Endothelial cell of umbilical vein (primary cell): ENCODE measurements at regions not wholly inside any gene's neighbourhood (a gene's known extent, or its start where the extent isn't known, plus 50 kb on each side); places are given as distances from the start of the nearest gene placed in this dataset.

ENCODE experiments used
- BruUV-seq: library from RNA; stranded (reverse); fragments of 400-500 nt; replicated peaks from 2 replicates; lab custom pipeline; 2021; lab: Mats Ljungman, UMichigan
- CTCF ChIA-PET: fragments of 300-600, 350-600 bp; sonication (Branson Sonifier 250); formaldehyde crosslinking; loops from one replicate; lab custom pipeline; 2021; ENCODE audit warnings: antibody characterized with exemption, inconsistent platforms; lab: Charles Lee
- POLR2A ChIA-PET: fragments of 300-600, 350-600 bp; sonication (Branson Sonifier 250); formaldehyde crosslinking; loops from one replicate; lab custom pipeline; 2021; ENCODE audit warnings: antibody characterized with exemption, inconsistent platforms; lab: Charles Lee
- DNase-seq: peaks from one replicate; pipeline ENCODE4 v3.0.0-alpha.2; 2011; ENCODE audit warnings: low read depth, low spot score
- FAIRE-seq: peaks from 2 replicates; lab custom pipeline; 2011; peaks lifted over from hg19 to GRCh38; lab: Jason Lieb, UNC
- H2AFZ ChIP-seq: 2 replicates; pipeline ENCODE4 v1.6.0; 2012; ENCODE audit warnings: low read depth, low read length, control low read depth, inconsistent platforms
- H3K27ac ChIP-seq: 2 replicates; pipeline ENCODE4 v1.5.1; 2011; ENCODE audit warnings: low read depth, mild to moderate bottlenecking, control low read depth, low read length, moderate library complexity; ENCODE audit not compliant: insufficient read depth
- H3K27me3 ChIP-seq, 2 experiments: 2 replicates each; pipeline versions ENCODE4 v1.6.0 to v1.6.1; 2011; ENCODE audit warnings: low read length in 2 of 2, mixed read lengths in 1 of 2; ENCODE audit not compliant: control insufficient read depth in 2 of 2, insufficient read depth in 2 of 2
- H3K36me3 ChIP-seq, 2 experiments: 2 replicates in 1 of 2; 3 replicates in 1 of 2; pipeline ENCODE4 v1.5.1; 2011; ENCODE audit warnings: low read length in 2 of 2, mild to moderate bottlenecking in 1 of 2, moderate library complexity in 1 of 2; ENCODE audit not compliant: control insufficient read depth in 2 of 2, insufficient read depth in 2 of 2; ENCODE audit errors: extremely low read depth in 1 of 2
- H3K4me1 ChIP-seq: 3 replicates; pipeline ENCODE4 v1.5.1; 2011; ENCODE audit warnings: mild to moderate bottlenecking, low read length; ENCODE audit not compliant: control insufficient read depth, insufficient read depth; ENCODE audit errors: extremely low read depth
- H3K4me2 ChIP-seq: 2 replicates; pipeline ENCODE4 v1.6.1; 2011; ENCODE audit warnings: low read length, control low read depth, mixed read lengths; ENCODE audit not compliant: insufficient read depth
- H3K4me3 ChIP-seq, 3 experiments: fragments of 200-600 bp in 1 of 3; sonication (generic), shearing (Covaris generic) in 1 of 3; replicated peaks in 1 of 3; 2 replicates each; pipeline ENCODE4 v1.5.1; 2011 to 2016; ENCODE audit warnings: control low read depth in 3 of 3, low read length in 3 of 3, mild to moderate bottlenecking in 2 of 3, inconsistent platforms in 1 of 3, low read depth in 1 of 3, moderate library complexity in 1 of 3; ENCODE audit not compliant: insufficient read depth in 1 of 3
- H3K79me2 ChIP-seq: 2 replicates; pipeline ENCODE4 v1.6.0; 2012; ENCODE audit warnings: low read length, inconsistent platforms; ENCODE audit not compliant: control insufficient read depth, insufficient read depth
- H3K9ac ChIP-seq: replicated peaks from 2 replicates; pipeline ENCODE3; 2011; ENCODE audit warnings: low read length, control low read depth; ENCODE audit not compliant: insufficient read depth; ENCODE audit errors: extremely low read depth
- H3K9me1 ChIP-seq: replicated peaks from 3 replicates; pipeline ENCODE4 v1.6.0; 2011; ENCODE audit warnings: mild to moderate bottlenecking, low read length; ENCODE audit not compliant: control insufficient read depth, insufficient read depth; ENCODE audit errors: extremely low read depth
- H3K9me3 ChIP-seq: replicated peaks from 2 replicates; pipeline ENCODE4 v1.5.1; 2012; ENCODE audit warnings: low read length, inconsistent platforms; ENCODE audit not compliant: control insufficient read depth, insufficient read depth
- H4K20me1 ChIP-seq: replicated peaks from 2 replicates; pipeline ENCODE3; 2011; ENCODE audit warnings: mild to moderate bottlenecking, low read length; ENCODE audit not compliant: control insufficient read depth, insufficient read depth; ENCODE audit errors: extremely low read depth
- CTCF ChIP-seq, 2 donors: IDR thresholded peaks; 1 replicate in 1 of 2; 2 replicates in 1 of 2; pipeline ENCODE4 v1.5.1; 2011; ENCODE audit warnings: low read length in 2 of 2, mild to moderate bottlenecking in 2 of 2, moderate library complexity in 2 of 2, control low read depth in 1 of 2, inconsistent platforms in 1 of 2, low read depth in 1 of 2; ENCODE audit not compliant: insufficient read depth in 1 of 2; ENCODE audit errors: extremely low read depth in 1 of 2
- EZH2 ChIP-seq: IDR thresholded peaks from 2 replicates; pipeline ENCODE4 v1.6.1; 2012; ENCODE audit warnings: borderline replicate concordance, low read depth, mild to moderate bottlenecking, moderate library complexity, low read length, inconsistent platforms; ENCODE audit not compliant: severe bottlenecking
- FOS ChIP-seq: IDR thresholded peaks from 2 replicates; pipeline ENCODE4 v1.6.1; 2011; ENCODE audit warnings: mild to moderate bottlenecking, low read length, moderate library complexity, borderline replicate concordance; ENCODE audit not compliant: insufficient read depth
- GATA2 ChIP-seq: IDR thresholded peaks from 2 replicates; pipeline ENCODE4 v1.7.0; 2011; ENCODE audit warnings: low read depth, mild to moderate bottlenecking, moderate library complexity, mixed read lengths, low read length; ENCODE audit not compliant: insufficient read length, insufficient read depth
- JUN ChIP-seq: IDR thresholded peaks from 2 replicates; pipeline ENCODE4 v1.6.1; 2011; ENCODE audit warnings: borderline replicate concordance, low read depth; ENCODE audit not compliant: insufficient read length, insufficient read depth
- MAX ChIP-seq: IDR thresholded peaks from 2 replicates; pipeline ENCODE4 v1.6.1; 2011; ENCODE audit not compliant: insufficient read depth, insufficient read length
- MYC ChIP-seq: IDR thresholded peaks from one replicate; pipeline ENCODE4 v1.6.1; 2011; ENCODE audit warnings: mild to moderate bottlenecking, low read depth, low read length
- POLR2A ChIP-seq: IDR thresholded peaks from 2 replicates; pipeline ENCODE4 v1.6.1; 2012; ENCODE audit warnings: low read depth, mild to moderate bottlenecking, control low read depth, low read length
- POLR2AphosphoS5 ChIP-seq: IDR thresholded peaks from 2 replicates; pipeline ENCODE4 v1.6.1; 2012; ENCODE audit warnings: low read depth, mild to moderate bottlenecking, control low read depth, low read length, moderate library complexity; ENCODE audit not compliant: insufficient read depth
- dilution Hi-C: fragments of 300-500 bp; cut with MboI; formaldehyde crosslinking; loops from one replicate; pipeline ENCODE4 v1.15.0; 2019; ENCODE audit warnings: low sequenced_read_pairs; ENCODE audit not compliant: extremely low pct_ligation_motif_present
- intact Hi-C: fragments of 100-400 bp; cut with micrococcal nuclease; formaldehyde crosslinking; loops from one replicate; pipeline ENCODE4 v1.10.0; 2022

GRCh38 chr1:81733480-81733879 lies 67.3 kb upstream of the ADGRL2 start:
- dilution Hi-C loops (no loop called here), intact Hi-C loops (no loop called here)
- H3K4me1 ChIP-seq, result peaks cover 13% of the 10 kb centered on the region
- ChIA-PET POLR2A (no interaction called here), CTCF (interaction anchor here (2.6 to 2.7 kb wide), 2 partner anchors 27 to 183 kb away, joined by 11 to 17 read pairs; no protein-coding TSS in a partner anchor)
- H3K9ac ChIP-seq, result no peak overlapping the region
- no peak overlapping the region for H3K27ac ChIP-seq
- H4K20me1 ChIP-seq, result no peaks in the 10 kb centered on the region
- no peak for FAIRE-seq
- no peak overlapping the region for H2AFZ ChIP-seq
- DNase-seq, result no peak
- no TSS peak for BruUV-seq
- H3K4me3 ChIP-seq, result no peak overlapping the region
- H3K79me2 ChIP-seq, result no peaks in the 10 kb centered on the region
- no peaks in the 10 kb centered on the region for H3K9me3 ChIP-seq
- no peaks in the 10 kb centered on the region for H3K9me1 ChIP-seq
- H3K4me2 ChIP-seq, result no peak overlapping the region
- H3K36me3 ChIP-seq, result no peaks in the 10 kb centered on the region
- no peak for TF ChIP-seq MAX
- no peak for TF ChIP-seq CTCF (IDR thresholded peaks at IDR 0.05; ENCODE audit: extremely low read depth in 1 of 2, insufficient read depth in 1 of 2, low read depth in 1 of 2, low read length in 2 of 2)
- TF ChIP-seq POLR2AphosphoS5, result no peak
- TF ChIP-seq POLR2A, result no peak
- TF ChIP-seq EZH2, result no peak
- no peak for TF ChIP-seq GATA2
- no peak for TF ChIP-seq JUN
- no peak for TF ChIP-seq MYC
- no peak for TF ChIP-seq FOS
- no peaks in the 10 kb centered on the region for H3K27me3 ChIP-seq
